ENCODE measurements at regions not wholly inside any gene's neighbourhood (a gene's known extent, or its start where the extent isn't known, plus 50 kb on each side); places are given as distances from the start of the nearest gene placed in this dataset.

- no peak for TF ChIP-seq ZNF646 (CRISPR knock-in tag; IDR thresholded peaks at IDR 0.05)
- no peak for TF ChIP-seq LBX2 (CRISPR knock-in tag; IDR thresholded peaks at IDR 0.05; ENCODE audit: borderline replicate concordance)
- no peak for TF ChIP-seq KLF9 (CRISPR knock-in tag; IDR thresholded peaks at IDR 0.05; ENCODE audit: low read depth)
- TF ChIP-seq SMARCC2 (IDR thresholded peaks at IDR 0.05): no peak
- TF ChIP-seq MTERF4 (CRISPR knock-in tag; IDR thresholded peaks at IDR 0.05): no peak
- TF ChIP-seq MYC (CRISPR knock-in tag; IDR thresholded peaks at IDR 0.05; ENCODE audit: borderline replicate concordance): no peak
- TF ChIP-seq MLLT10 (CRISPR knock-in tag; IDR thresholded peaks at IDR 0.05): no peak
- no peak for TF ChIP-seq ZNF749 (CRISPR knock-in tag; IDR thresholded peaks at IDR 0.05; ENCODE audit: borderline replicate concordance)
Observed at GRCh38 chr14:22450266-22450665, 138.8 kb downstream of the DAD1 start (continued).

Measured in HepG2 (cell line).